ENCODE measurements at regions not wholly inside any gene's neighbourhood (a gene's known extent, or its start where the extent isn't known, plus 50 kb on each side); places are given as distances from the start of the nearest gene placed in this dataset.

DNA sequence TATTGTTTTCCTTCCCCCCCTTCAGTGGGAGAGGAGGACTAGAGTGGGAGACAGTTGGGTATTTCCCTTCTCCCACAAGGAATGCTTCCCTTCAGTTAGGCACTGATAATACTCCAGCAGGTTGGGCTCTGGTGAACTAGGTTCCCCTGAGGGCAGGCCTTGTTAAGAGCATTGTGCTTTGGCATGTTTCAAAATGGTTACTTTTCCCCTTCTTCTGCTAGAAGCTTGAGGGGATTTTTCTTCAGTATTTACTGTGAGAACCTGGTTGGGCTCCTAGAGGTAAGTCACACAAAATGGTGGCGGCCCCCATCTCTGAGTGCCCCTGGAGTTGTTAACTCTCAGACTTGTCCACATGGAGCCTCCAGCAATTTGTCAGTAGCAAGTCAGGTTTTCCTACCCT, 156.2 kb downstream of the CYB561 start:
- TF ChIP-seq, protein P1, sequence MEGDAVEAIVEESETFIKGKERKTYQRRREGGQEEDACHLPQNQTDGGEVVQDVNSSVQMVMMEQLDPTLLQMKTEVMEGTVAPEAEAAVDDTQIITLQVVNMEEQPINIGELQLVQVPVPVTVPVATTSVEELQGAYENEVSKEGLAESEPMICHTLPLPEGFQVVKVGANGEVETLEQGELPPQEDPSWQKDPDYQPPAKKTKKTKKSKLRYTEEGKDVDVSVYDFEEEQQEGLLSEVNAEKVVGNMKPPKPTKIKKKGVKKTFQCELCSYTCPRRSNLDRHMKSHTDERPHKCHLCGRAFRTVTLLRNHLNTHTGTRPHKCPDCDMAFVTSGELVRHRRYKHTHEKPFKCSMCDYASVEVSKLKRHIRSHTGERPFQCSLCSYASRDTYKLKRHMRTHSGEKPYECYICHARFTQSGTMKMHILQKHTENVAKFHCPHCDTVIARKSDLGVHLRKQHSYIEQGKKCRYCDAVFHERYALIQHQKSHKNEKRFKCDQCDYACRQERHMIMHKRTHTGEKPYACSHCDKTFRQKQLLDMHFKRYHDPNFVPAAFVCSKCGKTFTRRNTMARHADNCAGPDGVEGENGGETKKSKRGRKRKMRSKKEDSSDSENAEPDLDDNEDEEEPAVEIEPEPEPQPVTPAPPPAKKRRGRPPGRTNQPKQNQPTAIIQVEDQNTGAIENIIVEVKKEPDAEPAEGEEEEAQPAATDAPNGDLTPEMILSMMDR (IDR thresholded peaks at IDR 0.05): no peak
- no peak for TF ChIP-seq EP300 (IDR thresholded peaks at IDR 0.05)
- no peak for TF ChIP-seq POLR2A (IDR thresholded peaks at IDR 0.05)
- no peak for TF ChIP-seq POLR2AphosphoS5 (IDR thresholded peaks at IDR 0.05)
